GM12864 (cell line): ENCODE measurements at regions not wholly inside any gene's neighbourhood (a gene's known extent, or its start where the extent isn't known, plus 50 kb on each side); places are given as distances from the start of the nearest gene placed in this dataset.

Source experiments
- DNase-seq: peaks from one replicate; pipeline ENCODE4 v3.0.0-alpha.2; 2011; ENCODE audit warnings: low read depth
- H3K4me3 ChIP-seq: 2 replicates; pipeline ENCODE4 v1.5.1; 2011; ENCODE audit warnings: mild to moderate bottlenecking, low read depth, low read length, control low read depth
- CTCF ChIP-seq: IDR thresholded peaks from 2 replicates; pipeline ENCODE4 v1.5.1; 2011; ENCODE audit warnings: low read depth, mild to moderate bottlenecking, moderate library complexity, low read length, control low read depth, inconsistent platforms; ENCODE audit errors: missing control alignments

GRCh38 chr14:65334765-65335410 is 77.6 kb upstream of the FUT8 start:
- no peak for DNase-seq
- TF ChIP-seq CTCF: no peak
- H3K4me3 ChIP-seq: no peak overlapping the region

GRCh38 chr14:65335411-65335947 is 77.1 kb upstream of the FUT8 start:
- no peak overlapping the region for H3K4me3 ChIP-seq
- TF ChIP-seq CTCF: no peak
- DNase-seq: no peak

GRCh38 chr14:65336191-65336591 is 76.3 kb upstream of the FUT8 start:
- DNase-seq: no peak
- no peak overlapping the region; the same call in 1 of the 2 replicates for H3K4me3 ChIP-seq
- no peak for TF ChIP-seq CTCF

GRCh38 chr14:65339866-65340265 is 72.7 kb upstream of the FUT8 start:
- H3K4me3 ChIP-seq: no peak overlapping the region
- DNase-seq: no peak
- TF ChIP-seq CTCF: no peak

- no peak for DNase-seq
- H3K4me3 ChIP-seq: no peak overlapping the region
- TF ChIP-seq CTCF: no peak
These were observed 68.5 kb upstream of the FUT8 start for GRCh38 chr14:65344011-65344410.

- no peak for DNase-seq
- no peak for TF ChIP-seq CTCF
- no peak overlapping the region for H3K4me3 ChIP-seq
These were observed 67.3 kb upstream of the FUT8 start for GRCh38 chr14:65345266-65345665.

GRCh38 chr14:65346474-65346873 is 66.1 kb upstream of the FUT8 start:
- TF ChIP-seq CTCF: no peak
- no peak overlapping the region for H3K4me3 ChIP-seq
- DNase-seq: no peak
